Stromal cell of bone marrow (primary cell): ENCODE measurements at regions not wholly inside any gene's neighbourhood (a gene's known extent, or its start where the extent isn't known, plus 50 kb on each side); places are given as distances from the start of the nearest gene placed in this dataset.
A peak's percentile ranks its signal among the peaks of the same experiment; 100 is the strongest.
"Not testable (repeated sequence)": the region's sequence is repeated elsewhere in the genome, so short reads cannot be mapped to it uniquely, and the experiment has no call there.

Experiments
- DNase-seq: peaks from one replicate; pipeline ENCODE4 v3.0.0-alpha.2; 2012; ENCODE audit warnings: low read depth

DNA sequence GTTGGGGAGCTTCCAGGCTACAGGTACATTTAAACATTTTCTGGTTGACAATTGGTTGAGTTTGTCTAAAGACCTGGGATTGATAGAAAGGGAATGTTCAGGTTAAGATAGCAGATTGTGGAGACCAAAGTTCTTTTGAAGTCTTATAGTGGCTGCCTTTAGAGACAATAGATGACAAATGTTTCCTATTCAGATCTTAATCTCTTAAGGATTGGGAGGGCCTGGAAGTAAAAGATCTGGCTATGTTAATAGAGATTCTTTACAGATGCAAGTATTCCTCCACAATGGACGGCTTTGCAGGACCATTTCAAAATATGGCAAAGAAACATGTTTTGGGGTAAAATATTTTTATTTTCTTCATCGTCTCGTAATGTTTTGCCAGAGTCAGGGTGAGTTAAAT, 128.7 kb upstream of the TSC22D1 start:
- DNase-seq: not testable (repeated sequence)

DNA sequence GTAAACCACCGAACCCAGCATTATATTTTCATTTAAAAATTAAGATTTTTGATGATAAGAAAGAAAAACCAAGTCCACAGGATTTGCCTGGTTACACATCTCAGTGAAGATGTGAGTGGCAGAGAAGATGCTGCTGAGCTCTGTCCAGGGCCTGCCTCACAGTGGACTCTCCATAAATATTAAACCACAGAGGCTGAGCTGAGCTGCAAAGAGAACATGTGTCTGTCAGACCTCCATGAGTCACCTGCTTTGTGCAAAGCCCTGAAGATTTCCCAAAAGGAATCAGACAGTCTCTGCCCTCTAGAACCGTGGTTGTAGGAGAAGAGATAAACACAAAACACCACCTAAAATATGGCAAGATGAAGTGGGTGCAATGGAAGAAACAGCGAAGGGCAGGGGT, 127.2 kb upstream of the TSC22D1 start:
- peak; percentile 61 for DNase-seq

DNA sequence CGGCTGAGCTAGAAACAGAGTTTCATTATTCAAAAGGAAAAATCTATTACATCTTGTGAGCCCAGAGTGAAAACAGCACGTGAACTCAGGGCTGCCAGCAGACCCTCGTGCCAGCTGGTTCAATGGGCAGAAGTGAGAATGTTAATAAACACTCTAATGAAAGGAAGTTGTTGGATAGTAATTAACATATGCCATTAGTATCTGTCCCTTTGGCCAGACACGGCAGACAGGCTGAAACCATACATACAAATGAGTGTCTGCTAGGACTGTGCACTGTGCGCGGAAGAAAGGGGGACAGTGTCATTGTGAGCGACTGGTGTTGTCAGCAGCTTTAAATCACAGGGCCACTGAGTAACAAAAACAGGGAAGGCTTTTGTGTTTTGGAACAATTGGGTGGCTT, 121.9 kb upstream of the TSC22D1 start:
- DNase-seq: no peak

DNA sequence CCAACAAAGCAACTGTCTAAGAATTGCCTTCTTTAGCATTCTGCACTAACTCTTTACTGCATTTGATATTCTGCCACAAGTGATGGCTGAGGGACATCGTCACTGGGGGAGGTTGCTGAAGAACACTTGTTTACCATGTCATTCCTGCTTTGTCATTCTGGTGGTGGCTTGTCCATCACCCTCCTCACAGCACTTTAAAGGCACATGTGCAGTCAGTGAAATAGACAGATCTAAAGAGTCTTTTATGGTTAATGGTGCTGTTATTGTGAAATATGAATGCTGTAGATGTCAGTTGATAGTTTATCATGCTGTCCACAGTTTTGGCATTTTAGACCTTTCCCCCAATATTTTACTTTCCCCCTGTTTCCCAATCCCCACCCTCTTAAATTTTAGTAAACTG, 120.9 kb upstream of the TSC22D1 start:
- no peak for DNase-seq

DNA sequence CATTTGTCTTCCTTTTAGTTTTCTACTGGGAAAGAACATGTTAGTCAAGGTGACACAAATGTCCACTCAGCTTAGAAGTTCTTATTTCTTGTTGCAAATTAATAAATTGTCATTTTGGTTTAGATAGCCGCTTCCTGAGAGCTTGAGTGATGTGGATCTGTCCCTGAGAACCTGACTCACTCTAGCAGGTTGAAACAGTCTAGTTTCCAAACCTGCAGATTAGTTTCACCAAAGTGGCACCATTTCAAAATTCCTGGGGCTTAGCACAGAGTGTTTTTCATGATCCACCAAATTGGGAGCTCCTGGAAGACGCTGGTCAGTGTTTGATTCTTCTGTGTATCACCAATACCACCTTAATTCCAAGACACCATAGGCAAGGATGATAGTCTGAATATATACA, 119.4 kb upstream of the TSC22D1 start:
- DNase-seq: no peak

DNA sequence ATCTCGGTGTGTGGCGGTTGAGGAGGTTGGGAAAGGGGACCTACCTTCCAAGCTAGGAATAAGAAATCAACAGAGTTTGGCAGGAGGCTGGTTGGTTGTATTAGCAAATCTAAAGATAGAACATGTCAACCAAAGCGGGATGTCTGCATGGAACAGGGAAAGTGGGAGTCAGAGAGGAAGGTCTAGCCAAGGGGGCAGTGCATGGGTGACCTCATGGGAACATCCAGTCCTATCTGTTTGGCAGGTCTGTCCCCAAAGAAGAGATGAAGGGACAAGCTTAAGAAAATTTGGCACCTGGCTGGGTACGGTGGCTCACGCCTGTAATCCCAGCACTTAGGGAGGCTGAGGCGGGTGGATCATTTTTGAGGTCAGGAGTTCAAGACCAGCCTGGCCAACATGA, 118.7 kb upstream of the TSC22D1 start:
- DNase-seq: no peak

DNA sequence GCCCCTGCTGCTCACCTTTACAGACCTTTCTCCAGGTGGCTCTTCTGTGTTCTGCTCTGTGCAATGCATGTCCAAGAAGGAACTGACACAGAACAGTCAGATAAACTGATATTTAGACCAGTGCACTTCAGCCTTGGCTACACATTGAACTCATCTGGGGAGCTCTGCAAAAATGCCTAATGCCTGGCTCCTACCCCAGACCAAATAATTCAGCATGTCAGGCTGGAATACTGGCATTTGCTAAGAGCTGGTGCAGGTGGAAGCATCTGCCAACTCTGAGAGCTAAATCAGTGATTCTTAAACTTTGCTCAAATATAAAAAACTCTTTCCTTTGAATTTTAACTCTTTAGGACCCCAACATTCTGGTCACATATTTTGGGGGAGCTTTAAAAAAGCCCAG, 118.2 kb upstream of the TSC22D1 start:
- no peak for DNase-seq

DNA sequence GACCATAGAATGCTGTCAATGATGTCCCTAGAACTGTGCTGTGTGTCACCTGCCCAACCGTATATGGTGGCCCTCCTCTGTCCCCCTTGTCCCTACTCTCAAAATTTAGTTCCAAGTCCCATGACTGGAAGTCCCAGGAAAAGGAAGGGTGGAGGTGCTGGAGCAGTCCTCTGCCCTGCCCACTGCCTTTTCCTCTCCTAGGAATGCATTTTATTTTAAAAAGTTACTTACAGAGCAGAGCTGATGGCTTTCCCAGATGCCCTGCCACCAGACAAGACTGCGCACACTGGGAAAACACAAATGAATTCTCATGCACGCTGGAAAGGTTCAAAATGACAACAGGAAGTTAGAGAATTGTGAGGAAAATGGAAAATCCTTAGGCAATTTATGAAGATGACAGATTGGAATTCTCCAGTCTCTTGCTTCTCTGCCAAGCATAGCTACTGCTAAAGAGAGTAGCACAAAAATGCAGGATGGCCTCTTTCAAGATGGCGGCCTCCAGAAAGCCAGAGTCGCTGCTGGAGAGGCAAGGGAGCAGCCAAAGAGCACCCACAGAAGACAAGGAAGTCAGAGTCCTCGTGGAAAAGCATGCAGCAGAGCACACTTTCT, 117.1 kb upstream of the TSC22D1 start:
- no peak for DNase-seq

DNA sequence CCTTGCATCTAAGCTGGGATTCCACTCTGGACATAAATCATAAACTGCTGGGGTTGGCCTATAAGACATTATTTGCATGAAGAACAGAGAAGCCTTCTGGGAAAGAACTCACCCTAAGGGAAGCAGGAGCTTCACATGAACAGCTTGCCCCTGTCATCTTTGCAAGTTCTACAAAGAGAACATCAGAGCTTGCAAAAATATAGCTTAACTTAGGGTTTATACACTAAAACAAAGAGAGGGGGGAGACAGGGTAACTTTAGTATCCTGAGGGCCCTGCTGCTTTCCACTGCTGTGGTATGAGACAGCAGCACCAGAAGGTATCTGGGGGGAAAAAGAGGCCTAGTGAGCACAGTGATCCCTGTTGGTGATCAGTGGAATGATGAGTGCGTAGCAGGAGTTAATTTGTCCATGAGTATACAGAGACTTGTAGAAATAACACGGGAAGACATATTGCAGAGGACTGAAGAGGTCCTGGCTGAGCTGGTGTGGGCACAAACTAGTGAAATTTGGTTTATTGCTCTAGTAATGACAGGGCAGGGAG, 116.1 kb upstream of the TSC22D1 start:
- no peak for DNase-seq

DNA sequence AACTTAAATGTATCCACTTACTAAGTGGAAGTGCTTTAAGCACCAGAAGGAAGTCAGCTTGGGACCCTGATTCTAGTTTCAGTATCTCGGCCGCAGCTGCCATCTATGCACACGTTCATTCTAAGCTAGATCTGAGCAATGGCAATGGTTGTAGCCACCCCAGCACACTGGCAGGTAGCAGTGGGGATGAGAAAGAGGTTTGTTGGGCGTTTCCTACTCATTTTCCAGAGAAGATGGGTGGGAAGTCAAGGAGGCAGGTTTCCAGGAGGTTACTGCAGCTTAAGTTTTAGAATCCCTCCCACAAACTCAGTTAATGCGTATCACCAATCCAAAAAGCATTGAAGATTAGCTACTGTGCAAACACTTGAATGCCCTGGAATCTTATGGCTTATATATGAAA, 114.2 kb upstream of the TSC22D1 start:
- no peak for DNase-seq

DNA sequence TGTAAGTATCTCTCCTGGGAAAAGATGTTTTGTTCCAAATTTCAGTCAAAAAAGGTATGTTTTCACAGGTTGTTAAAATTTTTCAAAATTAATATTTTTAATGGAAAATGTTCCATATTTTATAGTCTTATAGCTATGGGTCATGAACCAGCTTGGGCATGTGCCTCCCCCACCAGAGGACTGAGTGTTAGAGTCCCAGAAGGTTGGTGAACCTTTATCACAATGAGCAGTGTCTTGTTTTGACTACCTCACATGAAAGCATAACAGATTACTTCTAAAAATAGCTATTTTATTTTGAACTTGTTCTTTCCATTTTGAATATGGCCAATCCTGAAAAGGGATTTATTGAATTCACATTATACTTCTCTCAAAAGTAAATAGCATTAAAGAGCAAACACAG, 112.5 kb upstream of the TSC22D1 start:
- DNase-seq: no peak

DNA sequence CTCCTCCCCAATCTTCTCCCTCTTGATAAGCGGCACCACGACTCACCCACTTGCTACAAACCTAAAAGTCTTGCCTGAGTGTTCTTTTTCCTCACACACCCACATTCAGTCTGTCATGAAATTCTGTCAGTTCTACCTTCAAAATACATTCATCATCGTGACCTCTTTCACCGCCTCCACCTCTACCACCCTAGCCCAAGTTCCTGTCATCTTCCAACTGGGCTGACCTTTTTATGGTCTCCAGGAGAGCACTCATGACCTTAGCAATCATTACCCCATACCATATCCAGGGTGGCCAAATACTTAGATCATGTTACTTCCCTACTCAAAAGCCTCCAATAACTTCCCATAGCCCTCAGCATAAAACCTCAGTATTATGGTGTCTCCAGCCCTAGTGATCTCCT, 110.4 kb upstream of the TSC22D1 start:
- DNase-seq: no peak

DNA sequence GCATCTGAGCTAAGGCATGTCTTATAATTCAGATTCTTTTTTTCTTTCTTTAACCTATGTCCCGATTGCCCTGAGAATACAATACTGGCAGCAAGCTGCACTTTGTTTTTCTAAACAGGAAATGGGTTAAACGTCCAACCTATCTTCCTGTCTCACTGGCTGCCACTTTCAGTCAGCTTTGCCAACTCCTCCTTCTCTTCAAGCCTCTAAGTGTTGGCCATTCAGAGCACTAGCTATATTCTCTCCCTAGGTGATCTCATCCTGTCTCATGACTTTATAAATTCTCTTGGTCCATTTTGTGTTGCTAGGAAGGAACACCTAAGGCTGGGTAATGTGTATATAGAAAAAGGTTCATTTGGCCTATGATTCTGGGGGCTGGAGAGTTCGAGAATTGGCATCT, 109.5 kb upstream of the TSC22D1 start:
- no peak for DNase-seq

DNA sequence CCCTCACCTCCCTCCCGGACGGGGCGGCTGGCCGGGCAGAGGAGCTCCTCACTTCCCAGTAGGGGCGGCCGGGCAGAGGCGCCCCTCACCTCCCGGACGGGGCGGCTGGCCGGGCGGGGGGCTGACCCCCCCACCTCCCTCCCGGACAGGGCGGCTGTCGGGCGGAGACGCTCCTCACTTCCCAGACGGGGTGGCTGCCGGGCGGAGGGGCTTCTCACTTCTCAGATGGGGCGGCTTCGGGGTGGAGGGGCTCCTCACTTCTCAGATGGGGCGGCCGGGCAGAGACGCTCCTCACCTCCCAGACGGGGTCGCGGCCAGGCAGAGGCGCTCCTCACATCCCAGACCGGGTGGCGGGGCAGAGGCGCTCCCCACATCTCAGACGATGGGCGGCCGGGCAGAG, 106.3 kb upstream of the TSC22D1 start:
- DNase-seq: not testable (repeated sequence)

DNA sequence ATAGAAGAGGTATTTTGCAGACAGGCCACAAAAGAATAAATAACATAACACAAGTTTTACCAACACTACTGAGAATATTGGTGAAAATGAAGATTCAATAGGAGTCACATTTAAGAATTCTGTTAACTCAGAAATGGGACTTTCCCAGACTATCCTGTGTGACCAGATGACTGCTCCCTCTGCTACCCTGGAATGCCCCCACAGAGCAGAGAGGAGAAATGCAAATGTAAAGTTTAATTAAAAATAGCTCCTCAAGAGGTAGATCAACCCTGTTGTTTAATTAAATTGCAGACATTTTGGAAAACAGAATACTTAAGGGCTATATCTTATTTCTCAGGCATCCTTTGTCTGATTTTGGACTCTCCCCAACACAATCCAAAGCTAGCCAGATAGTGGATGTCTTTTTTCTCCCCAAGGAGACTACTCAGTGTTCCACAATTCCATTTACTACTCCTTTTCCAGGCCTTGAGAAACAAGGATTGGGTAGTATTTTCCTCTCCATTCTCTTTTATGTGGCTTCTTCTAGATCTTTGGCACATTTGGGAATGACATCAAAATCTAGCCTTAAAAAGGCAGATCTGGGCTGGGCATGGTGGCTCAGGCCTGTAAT, 104.7 kb upstream of the TSC22D1 start:
- DNase-seq: no peak

DNA sequence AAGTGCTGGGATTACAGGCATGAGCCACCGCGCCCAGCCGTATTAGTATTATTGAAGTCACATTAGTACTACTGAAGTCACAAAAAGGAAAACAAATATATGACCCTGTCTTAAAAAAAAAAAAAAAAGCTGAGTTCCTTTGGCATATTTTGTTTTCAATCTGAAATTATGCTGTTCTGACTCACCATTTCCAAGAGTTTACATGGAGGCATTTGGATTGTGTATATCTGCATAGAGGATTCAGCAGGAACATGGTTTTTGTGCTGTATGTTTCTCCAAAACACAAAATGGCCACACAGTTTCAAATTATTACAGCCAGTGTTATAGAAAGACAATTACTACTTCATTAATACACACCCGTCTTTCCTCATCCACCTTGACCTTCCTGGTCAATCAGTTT, 103.5 kb upstream of the TSC22D1 start:
- no peak for DNase-seq

DNA sequence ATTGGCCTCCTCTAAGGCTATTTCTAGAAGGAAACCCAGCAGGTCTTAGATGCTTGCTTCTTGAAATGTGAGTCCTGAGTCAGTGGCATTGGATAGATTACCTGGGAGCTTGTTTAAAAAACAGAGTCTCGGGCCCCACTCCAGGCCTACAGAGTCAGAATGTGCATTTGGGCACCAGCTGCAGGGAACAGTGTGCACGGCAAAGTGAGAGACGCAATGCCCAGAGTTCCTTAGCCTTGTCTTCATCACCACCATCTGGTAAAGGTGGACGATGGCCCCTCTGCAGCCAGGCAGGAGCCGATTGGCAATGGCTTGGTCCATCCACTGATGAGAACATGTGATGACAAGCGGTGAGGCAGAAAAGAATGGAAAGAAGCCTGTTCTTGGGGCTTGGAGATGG, 102.1 kb upstream of the TSC22D1 start:
- DNase-seq: no peak

DNA sequence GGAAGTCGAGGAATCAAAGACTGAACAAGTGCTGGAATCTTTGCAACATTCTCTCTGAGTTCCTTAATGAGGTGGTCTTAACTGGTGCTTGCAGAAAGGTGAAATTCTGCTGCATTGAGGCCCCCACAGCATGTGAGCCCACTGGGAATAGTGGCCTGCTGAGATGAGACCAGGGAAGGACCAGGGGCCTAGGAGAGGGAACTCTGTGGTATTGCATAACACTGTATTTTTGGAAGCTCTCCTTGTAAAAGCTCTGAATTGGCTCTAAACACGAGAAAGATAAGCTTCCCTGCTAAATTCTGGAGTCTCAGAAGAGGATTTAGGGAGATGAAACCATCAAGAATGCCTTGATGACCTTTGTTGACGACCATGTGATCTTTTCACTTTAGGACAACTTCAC, 100.4 kb upstream of the TSC22D1 start:
- no peak for DNase-seq

DNA sequence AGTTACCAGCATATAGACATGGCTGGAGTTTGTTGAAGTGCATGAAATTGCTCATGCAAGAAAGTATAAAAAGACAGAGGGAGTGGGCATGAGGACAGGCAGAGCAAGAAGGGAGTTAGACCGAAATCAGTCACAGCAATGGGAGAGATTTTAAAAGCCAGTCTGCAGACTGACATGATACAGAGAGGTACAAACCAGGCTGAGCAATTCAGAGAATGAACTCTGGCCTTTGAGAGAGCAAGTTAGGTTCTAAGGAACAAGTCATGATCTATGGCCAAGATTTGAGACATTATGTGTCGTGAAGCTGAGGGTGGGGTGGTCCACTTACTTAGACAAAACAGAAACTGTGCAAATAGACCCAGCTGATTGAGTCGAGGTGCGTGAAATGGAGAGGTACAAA, 93.4 kb upstream of the TSC22D1 start:
- DNase-seq: no peak

DNA sequence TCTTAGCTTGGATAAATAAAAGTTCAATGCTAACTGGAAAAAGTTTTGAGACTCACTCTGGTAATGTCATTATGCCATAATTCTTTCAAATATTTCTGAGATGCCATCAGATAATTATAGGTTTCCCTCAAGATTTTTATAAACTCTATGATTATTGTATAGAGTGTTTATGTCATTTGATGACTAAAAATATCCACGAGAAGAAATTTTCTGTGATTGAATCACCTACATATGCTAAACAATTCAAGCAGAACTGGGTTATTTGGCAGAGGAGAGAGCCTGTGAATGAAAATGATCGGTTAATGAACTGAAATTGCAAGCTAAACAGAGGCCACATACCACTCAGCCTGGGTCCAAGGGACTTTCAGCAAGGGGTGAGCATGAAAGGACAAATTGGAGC, 92.6 kb upstream of the TSC22D1 start:
- no peak for DNase-seq

DNA sequence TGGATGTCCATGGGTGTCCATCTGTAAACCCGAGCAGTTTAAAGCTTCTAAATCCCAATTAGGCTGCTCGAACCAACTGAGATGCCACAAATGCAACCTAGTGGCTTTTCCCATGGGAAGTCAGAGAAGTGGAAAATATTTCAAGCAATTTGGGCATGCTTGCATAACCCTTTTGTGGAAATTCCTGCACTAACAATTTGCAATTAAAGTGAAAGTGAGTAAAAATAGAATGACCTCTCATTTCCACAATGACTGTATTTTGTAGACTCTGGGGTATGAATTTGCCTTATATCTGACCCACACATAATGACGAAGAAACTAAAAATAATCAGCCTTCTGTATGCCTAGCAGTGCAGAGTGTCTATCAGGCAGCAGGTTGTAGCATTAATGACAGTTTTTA, 91.8 kb upstream of the TSC22D1 start:
- DNase-seq: peak; percentile 79

DNA sequence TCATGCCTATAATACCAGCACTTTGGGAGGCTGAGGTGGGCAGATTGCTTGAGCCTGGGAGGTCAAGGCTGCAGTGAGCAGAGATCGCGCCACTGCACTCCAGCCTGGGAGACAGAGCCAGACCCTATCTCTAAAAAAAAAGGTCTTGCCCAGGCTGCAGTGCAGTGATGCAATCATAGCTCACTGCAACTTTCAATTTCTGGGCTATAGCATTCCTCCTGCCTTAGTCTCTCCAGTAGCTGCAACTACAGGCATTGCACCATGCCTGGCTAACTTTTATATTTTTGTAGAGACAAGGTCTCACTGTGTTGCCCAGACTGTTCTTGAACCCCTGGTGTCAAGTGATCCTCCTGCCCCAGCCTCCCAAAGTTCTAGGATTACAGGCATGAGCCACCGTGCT, 90.4 kb upstream of the TSC22D1 start:
- DNase-seq: not testable (repeated sequence)

DNA sequence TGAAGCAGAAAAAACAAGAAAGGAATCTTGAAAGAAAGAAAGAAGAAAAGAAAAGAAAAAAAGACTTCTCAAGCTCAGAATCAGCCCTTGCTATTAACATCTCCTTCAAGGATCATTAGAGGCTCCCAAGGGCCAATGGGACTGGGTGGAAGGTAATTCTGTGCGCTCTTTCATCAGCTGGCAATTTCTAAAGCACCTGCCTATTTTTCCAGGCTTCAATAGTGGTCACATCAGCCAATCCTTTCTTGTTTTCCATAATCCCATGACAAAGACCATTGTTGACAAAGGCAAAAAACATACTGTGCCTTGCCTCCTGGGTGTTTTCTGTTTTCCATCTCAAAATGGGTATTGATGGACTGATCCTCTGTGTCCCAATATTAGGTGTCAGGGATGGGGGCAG, 88.2 kb upstream of the TSC22D1 start:
- DNase-seq: no peak

DNA sequence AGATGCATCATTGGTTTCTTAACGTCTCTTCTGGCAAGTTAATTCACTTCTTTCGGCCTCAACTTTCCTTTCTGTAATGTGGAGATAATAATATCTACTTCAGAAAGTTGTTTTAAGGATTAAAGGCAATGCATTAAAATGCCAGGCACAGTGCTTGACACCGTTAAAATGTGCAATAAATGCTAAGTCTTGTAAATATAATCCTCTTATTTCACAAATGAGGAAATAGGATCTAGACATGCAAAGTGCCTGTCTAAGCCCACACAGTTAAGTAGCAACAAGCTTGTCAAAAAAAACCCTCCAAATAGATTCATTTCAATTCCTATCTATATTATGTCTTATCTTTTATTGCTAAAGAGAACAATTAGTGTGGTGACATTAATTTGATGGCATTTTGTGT, 86.4 kb upstream of the TSC22D1 start:
- no peak for DNase-seq
